Mesenteric fat pad (tissue), 1 donor: ENCODE measurements at regions not wholly inside any gene's neighbourhood (a gene's known extent, or its start where the extent isn't known, plus 50 kb on each side); places are given as distances from the start of the nearest gene placed in this dataset.

Experiments used
- DNase-seq: peaks from one replicate; pipeline ENCODE4 v3.0.0-alpha.2; 2020; ENCODE audit warnings: low spot score
- donor health status: DM: yes; HTN: yes; CAD: no.

GRCh38 chr20:63087872-63088680, 81.3 kb upstream of the BHLHE23 start:
- peak; percentile 81 for DNase-seq

GRCh38 chr20:63087236-63087871, 80.6 kb upstream of the BHLHE23 start:
- peak; percentile 62 for DNase-seq

- peak; percentile 87 for DNase-seq
These were observed 79.9 kb upstream of the BHLHE23 start for GRCh38 chr20:63086421-63087235.

- peak; percentile 85 for DNase-seq
These were observed 78.5 kb upstream of the BHLHE23 start for GRCh38 chr20:63085151-63085861.

- peak; percentile 80 for DNase-seq
These were observed 77.8 kb upstream of the BHLHE23 start for GRCh38 chr20:63084563-63084927.

GRCh38 chr20:63083831-63084562, 77.2 kb upstream of the BHLHE23 start:
- DNase-seq: no peak

- DNase-seq: no peak
These were observed 76.4 kb upstream of the BHLHE23 start for GRCh38 chr20:63082939-63083735.

GRCh38 chr20:63082308-63082938, 75.7 kb upstream of the BHLHE23 start:
- no peak for DNase-seq

GRCh38 chr20:63081831-63082230, 75.1 kb upstream of the BHLHE23 start:
- DNase-seq: no peak

GRCh38 chr20:63081351-63081750, 74.6 kb upstream of the BHLHE23 start:
- DNase-seq: no peak

- no peak for DNase-seq
These were observed 74.0 kb upstream of the BHLHE23 start for GRCh38 chr20:63080811-63081210.

- no peak for DNase-seq
These were observed 73.6 kb upstream of the BHLHE23 start for GRCh38 chr20:63080411-63080810.

GRCh38 chr20:63079971-63080370, 73.2 kb upstream of the BHLHE23 start:
- no peak for DNase-seq

GRCh38 chr20:63077705-63078104, 70.9 kb upstream of the BHLHE23 start:
- DNase-seq: no peak

GRCh38 chr20:63076421-63076820, 69.7 kb upstream of the BHLHE23 start:
- no peak for DNase-seq

- peak; percentile 30 for DNase-seq
These were observed 67.9 kb upstream of the BHLHE23 start for GRCh38 chr20:63074631-63075030.

- DNase-seq: no peak
These were observed 67.4 kb upstream of the BHLHE23 start for GRCh38 chr20:63074182-63074581.

- DNase-seq: no peak
These were observed 66.9 kb upstream of the BHLHE23 start for GRCh38 chr20:63073738-63074065.

- no peak for DNase-seq
These were observed 66.4 kb upstream of the BHLHE23 start for GRCh38 chr20:63072991-63073737.
